ENCODE measurements at regions not wholly inside any gene's neighbourhood (a gene's known extent, or its start where the extent isn't known, plus 50 kb on each side); places are given as distances from the start of the nearest gene placed in this dataset.

- no peak for DNase-seq
- H3K4me2 ChIP-seq (ENCODE audit: low read depth, low read length) = no peak overlapping the region
- no peaks in the 10 kb centered on the region for H3K9me3 ChIP-seq (replicated peaks; ENCODE audit: insufficient read depth, low read length)
- TF ChIP-seq EZH2 (optimal IDR thresholded peaks at IDR 0.05; ENCODE audit: low read depth, low read length) (no peak), EZH2phosphoT487 (IDR thresholded peaks at IDR 0.05; ENCODE audit: low read length) (no peak), CTCF (IDR thresholded peaks at IDR 0.05; ENCODE audit: low read length) (no peak)
- no peaks in the 10 kb centered on the region for H3K27me3 ChIP-seq (replicated peaks; ENCODE audit: insufficient read depth, low read length)
- H3K79me2 ChIP-seq (ENCODE audit: low read length) = no peaks in the 10 kb centered on the region
- no peaks in the 10 kb centered on the region for H3K4me1 ChIP-seq (ENCODE audit: low read length)
- H4K20me1 ChIP-seq (ENCODE audit: insufficient read depth, low read length) = no peaks in the 10 kb centered on the region
- no peaks in the 10 kb centered on the region for H3F3A ChIP-seq (ENCODE audit: insufficient read depth, low read length)
- no peak overlapping the region for H2AFZ ChIP-seq (ENCODE audit: low read length)
- H3K9me2 ChIP-seq (replicated peaks; ENCODE audit: insufficient read depth, low read length) = no peaks in the 10 kb centered on the region
- no peak overlapping the region for H3K4me3 ChIP-seq (ENCODE audit: low read length)
- H3K9ac ChIP-seq (ENCODE audit: low read length) = no peak overlapping the region
- no peak overlapping the region for H3K27ac ChIP-seq (ENCODE audit: low read length)
- no peaks in the 10 kb centered on the region for H3K36me3 ChIP-seq (replicated peaks; ENCODE audit: insufficient read depth, low read length)
Observed at GRCh38 chr3:99163314-99163713, 261.8 kb upstream of the DCBLD2 start.

- no peaks in the 10 kb centered on the region for H3K4me1 ChIP-seq (ENCODE audit: low read length)
- no peak for DNase-seq
Observed at GRCh38 chr3:99159220-99159762, 257.8 kb upstream of the DCBLD2 start.

GRCh38 chr3:99145031-99145430 is 243.5 kb upstream of the DCBLD2 start:
- no peaks in the 10 kb centered on the region for H3F3A ChIP-seq (ENCODE audit: insufficient read depth, low read length)
- no peaks in the 10 kb centered on the region for H3K9me2 ChIP-seq (replicated peaks; ENCODE audit: insufficient read depth, low read length)
- H3K9me3 ChIP-seq (replicated peaks; ENCODE audit: insufficient read depth, low read length) = no peaks in the 10 kb centered on the region
- H4K20me1 ChIP-seq (ENCODE audit: insufficient read depth, low read length) = no peaks in the 10 kb centered on the region
- no peaks in the 10 kb centered on the region for H3K36me3 ChIP-seq (replicated peaks; ENCODE audit: insufficient read depth, low read length)
- no peak overlapping the region for H3K9ac ChIP-seq (ENCODE audit: low read length)
- H3K79me2 ChIP-seq (ENCODE audit: low read length) = no peaks in the 10 kb centered on the region
- DNase-seq = no peak
- H3K4me1 ChIP-seq (ENCODE audit: low read length) = no peaks in the 10 kb centered on the region
- TF ChIP-seq EZH2phosphoT487 (IDR thresholded peaks at IDR 0.05; ENCODE audit: low read length) (no peak), CTCF (IDR thresholded peaks at IDR 0.05; ENCODE audit: low read length) (no peak), EZH2 (optimal IDR thresholded peaks at IDR 0.05; ENCODE audit: low read depth, low read length) (no peak)
- no peak overlapping the region for H2AFZ ChIP-seq (ENCODE audit: low read length)
- no peaks in the 10 kb centered on the region for H3K27me3 ChIP-seq (replicated peaks; ENCODE audit: insufficient read depth, low read length)
- H3K4me2 ChIP-seq (ENCODE audit: low read depth, low read length) = no peak overlapping the region
- H3K27ac ChIP-seq (ENCODE audit: low read length) = no peak overlapping the region
- H3K4me3 ChIP-seq (ENCODE audit: low read length) = no peak overlapping the region

More at GRCh38 chr3:99159220-99159762, 257.8 kb upstream of the DCBLD2 start:
- no peak overlapping the region for H3K27ac ChIP-seq (ENCODE audit: low read length)
- H3F3A ChIP-seq (ENCODE audit: insufficient read depth, low read length) = no peaks in the 10 kb centered on the region
- no peak overlapping the region for H3K9ac ChIP-seq (ENCODE audit: low read length)
- TF ChIP-seq EZH2phosphoT487 (IDR thresholded peaks at IDR 0.05; ENCODE audit: low read length) (no peak), EZH2 (optimal IDR thresholded peaks at IDR 0.05; ENCODE audit: low read depth, low read length) (no peak), CTCF (IDR thresholded peaks at IDR 0.05; ENCODE audit: low read length) (no peak)
- H3K4me2 ChIP-seq (ENCODE audit: low read depth, low read length) = no peak overlapping the region
- no peaks in the 10 kb centered on the region for H4K20me1 ChIP-seq (ENCODE audit: insufficient read depth, low read length)
- no peaks in the 10 kb centered on the region for H3K9me2 ChIP-seq (replicated peaks; ENCODE audit: insufficient read depth, low read length)
- H3K27me3 ChIP-seq (replicated peaks; ENCODE audit: insufficient read depth, low read length) = no peaks in the 10 kb centered on the region
- no peak overlapping the region for H3K4me3 ChIP-seq (ENCODE audit: low read length)
- no peaks in the 10 kb centered on the region for H3K36me3 ChIP-seq (replicated peaks; ENCODE audit: insufficient read depth, low read length)
- no peaks in the 10 kb centered on the region for H3K79me2 ChIP-seq (ENCODE audit: low read length)
- no peaks in the 10 kb centered on the region for H3K9me3 ChIP-seq (replicated peaks; ENCODE audit: insufficient read depth, low read length)
- H2AFZ ChIP-seq (ENCODE audit: low read length) = no peak overlapping the region
